NCI-H345 treated with DMSO at 0.1 percent for 48 hours (cell line): ENCODE measurements at regions not wholly inside any gene's neighbourhood (a gene's known extent, or its start where the extent isn't known, plus 50 kb on each side); places are given as distances from the start of the nearest gene placed in this dataset.
"Not testable (repeated sequence)": the region's sequence is repeated elsewhere in the genome, so short reads cannot be mapped to it uniquely, and the experiment has no call there.

Experiments used
- DNase-seq: peaks from one replicate; lab custom pipeline; 2025; ENCODE audit not compliant: unreplicated experiment; lab: John Stamatoyannopoulos, UW

GRCh38 chr5:6548756-6549285 is 84.0 kb downstream of the NSUN2 start:
- DNase-seq: no peak

GRCh38 chr5:6547926-6548519 is 84.8 kb downstream of the NSUN2 start:
- DNase-seq: not testable (repeated sequence)

GRCh38 chr5:6547498-6547897 is 85.3 kb downstream of the NSUN2 start:
- DNase-seq: no peak

GRCh38 chr5:6545770-6546690 is 86.8 kb downstream of the NSUN2 start:
- peak; percentile 96 for DNase-seq

- peak; percentile 95 for DNase-seq
Observed at GRCh38 chr5:6545036-6545693, 87.7 kb downstream of the NSUN2 start.

GRCh38 chr5:6544561-6544935 is 88.3 kb downstream of the NSUN2 start:
- no peak for DNase-seq
